ENCODE measurements at regions not wholly inside any gene's neighbourhood (a gene's known extent, or its start where the extent isn't known, plus 50 kb on each side); places are given as distances from the start of the nearest gene placed in this dataset.
"Not testable (repeated sequence)": the region's sequence is repeated elsewhere in the genome, so short reads cannot be mapped to it uniquely, and the experiment has no call there.

- no peak for DNase-seq
- no peaks in the 10 kb centered on the region for H3K36me3 ChIP-seq
- no peaks in the 10 kb centered on the region for H3K27me3 ChIP-seq
- TF ChIP-seq CTCF (IDR thresholded peaks at IDR 0.05): no peak
- TF ChIP-seq POLR2A (IDR thresholded peaks at IDR 0.05): no peak
- no peak overlapping the region for H3K4me3 ChIP-seq (replicated peaks in 1 of 3)
- no peaks in the 10 kb centered on the region for H3K9me3 ChIP-seq
- intact Hi-C loops (cut with DNase I): no loop called here
- H3K27ac ChIP-seq: no peak overlapping the region
- 95 to 96% methylated on average over 4 of the region's 4 CpGs for WGBS, 2 donors
- no peaks in the 10 kb centered on the region for H3K4me1 ChIP-seq
These were observed 465.6 kb downstream of the SIPA1L2 start for GRCh38 chr1:232164078-232164963.

GRCh38 chr1:232163533-232163932, 466.4 kb downstream of the SIPA1L2 start:
- Histone ChIP-seq H3K9me3 (no peaks in the 10 kb centered on the region), H3K4me3 (replicated peaks in 1 of 3) (no peak overlapping the region), H3K27me3 (no peaks in the 10 kb centered on the region), H3K36me3 (no peaks in the 10 kb centered on the region), H3K4me1 (no peaks in the 10 kb centered on the region), H3K27ac (no peak overlapping the region)
- TF ChIP-seq CTCF (IDR thresholded peaks at IDR 0.05): no peak
- TF ChIP-seq POLR2A (IDR thresholded peaks at IDR 0.05): no peak
- no peak for DNase-seq
- WGBS, 2 donors: 95% methylated on average over 1 of the region's 1 CpG
- intact Hi-C loops (cut with DNase I): no loop called here

- TF ChIP-seq POLR2A (IDR thresholded peaks at IDR 0.05): no peak
- no peak for TF ChIP-seq CTCF (IDR thresholded peaks at IDR 0.05)
- 89 to 90% methylated on average over 1 of the region's 1 CpG for WGBS, 2 donors
- Histone ChIP-seq H3K27me3 (no peaks in the 10 kb centered on the region), H3K36me3 (no peaks in the 10 kb centered on the region), H3K27ac (no peak overlapping the region), H3K4me3 (replicated peaks in 1 of 3) (no peak overlapping the region), H3K9me3 (no peaks in the 10 kb centered on the region), H3K4me1 (no peaks in the 10 kb centered on the region)
- DNase-seq: no peak
- intact Hi-C loops (cut with DNase I): no loop called here
These were observed 467.9 kb downstream of the SIPA1L2 start for GRCh38 chr1:232162001-232162400.

GRCh38 chr1:232158558-232158957, 471.4 kb downstream of the SIPA1L2 start:
- H3K27me3 ChIP-seq; H3K27ac ChIP-seq; H3K9me3 ChIP-seq; DNase-seq; H3K4me3 ChIP-seq (replicated peaks in 1 of 3); H3K4me1 ChIP-seq; intact Hi-C loops (cut with DNase I); H3K36me3 ChIP-seq: not testable (repeated sequence)
- WGBS, 2 donors: 97 to 100% methylated on average over 2 of the region's 2 CpGs

- intact Hi-C loops (cut with DNase I); H3K4me3 ChIP-seq (replicated peaks in 1 of 3); H3K9me3 ChIP-seq; H3K27ac ChIP-seq; DNase-seq; H3K4me1 ChIP-seq; H3K27me3 ChIP-seq; H3K36me3 ChIP-seq: not testable (repeated sequence)
- 94 to 96% methylated on average over 3 of the region's 3 CpGs for WGBS, 2 donors
These were observed 473.9 kb downstream of the SIPA1L2 start for GRCh38 chr1:232156070-232156469.

- Histone ChIP-seq H3K36me3 (no peaks in the 10 kb centered on the region), H3K27ac (no peak overlapping the region), H3K4me3 (replicated peaks in 1 of 3) (no peak overlapping the region), H3K27me3 (no peaks in the 10 kb centered on the region), H3K9me3 (no peaks in the 10 kb centered on the region), H3K4me1 (no peaks in the 10 kb centered on the region)
- intact Hi-C loops (cut with DNase I): no loop called here
- DNase-seq: no peak
- TF ChIP-seq CTCF (IDR thresholded peaks at IDR 0.05) (no peak), POLR2A (IDR thresholded peaks at IDR 0.05) (no peak)
These were observed 476.3 kb downstream of the SIPA1L2 start for GRCh38 chr1:232153652-232154051.
